NT2/D1 (cell line): ENCODE measurements at regions not wholly inside any gene's neighbourhood (a gene's known extent, or its start where the extent isn't known, plus 50 kb on each side); places are given as distances from the start of the nearest gene placed in this dataset.

ENCODE experiments used
- SUZ12 ChIP-seq: IDR thresholded peaks from 2 replicates; pipeline ENCODE4 v1.6.1; 2011; ENCODE audit not compliant: insufficient read length, insufficient read depth; ENCODE audit errors: extremely low read depth
- YY1 ChIP-seq: IDR thresholded peaks from 2 replicates; pipeline ENCODE4 v1.6.1; 2011; ENCODE audit not compliant: insufficient read length, insufficient read depth
- ZNF274 ChIP-seq: IDR thresholded peaks from 2 replicates; pipeline ENCODE4 v1.6.1; 2011; ENCODE audit warnings: mild to moderate bottlenecking, low read depth, low read length

DNA sequence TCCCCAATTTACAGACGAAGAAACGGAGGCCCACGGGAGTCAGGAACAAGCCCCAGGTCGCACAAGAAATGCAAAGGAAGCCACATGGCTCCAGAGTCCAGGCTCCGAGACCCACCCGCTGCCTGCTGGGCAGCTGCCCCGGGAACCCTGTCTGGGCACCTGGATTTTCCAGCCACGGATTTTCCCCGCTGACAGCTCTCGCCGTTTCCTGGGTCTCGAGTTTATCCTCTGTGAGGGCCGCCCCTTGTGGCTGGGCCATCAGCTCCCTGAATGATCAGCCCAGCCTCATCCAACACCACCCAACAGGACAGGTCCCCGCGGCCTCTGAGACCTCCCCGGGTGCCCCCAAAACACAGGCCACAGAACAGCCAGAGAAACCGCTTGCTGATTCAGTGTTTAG is 189.7 kb downstream of the BRD1 start:
- TF ChIP-seq SUZ12 (no peak), ZNF274 (no peak), YY1 (no peak)
